NCI-H2029 treated with DMSO at 0.1 percent for 48 hours (cell line): ENCODE measurements at regions not wholly inside any gene's neighbourhood (a gene's known extent, or its start where the extent isn't known, plus 50 kb on each side); places are given as distances from the start of the nearest gene placed in this dataset.
A peak's percentile ranks its signal among the peaks of the same experiment; 100 is the strongest.

ENCODE experiments used
- DNase-seq: peaks from one replicate; lab custom pipeline; 2025; lab: John Stamatoyannopoulos, UW

DNA sequence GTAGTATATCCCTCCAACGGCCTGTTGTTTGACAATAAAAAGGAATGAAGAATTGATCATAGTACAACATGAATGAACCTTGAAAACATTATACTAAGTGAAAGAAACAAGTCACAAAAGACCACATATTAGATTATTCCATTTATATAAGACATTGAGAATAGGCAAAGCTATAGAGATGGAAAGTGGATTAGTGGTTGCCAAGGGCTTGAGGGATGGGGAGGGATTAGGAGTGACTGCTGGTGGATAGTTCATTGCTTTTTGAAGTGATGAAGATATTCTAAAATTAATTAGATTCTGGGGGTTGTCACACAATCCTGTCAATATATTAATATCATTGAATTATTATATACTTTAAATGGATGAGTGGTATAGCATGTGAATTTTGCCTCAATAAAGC, 142.5 kb upstream of the DPT start:
- DNase-seq, result no peak

DNA sequence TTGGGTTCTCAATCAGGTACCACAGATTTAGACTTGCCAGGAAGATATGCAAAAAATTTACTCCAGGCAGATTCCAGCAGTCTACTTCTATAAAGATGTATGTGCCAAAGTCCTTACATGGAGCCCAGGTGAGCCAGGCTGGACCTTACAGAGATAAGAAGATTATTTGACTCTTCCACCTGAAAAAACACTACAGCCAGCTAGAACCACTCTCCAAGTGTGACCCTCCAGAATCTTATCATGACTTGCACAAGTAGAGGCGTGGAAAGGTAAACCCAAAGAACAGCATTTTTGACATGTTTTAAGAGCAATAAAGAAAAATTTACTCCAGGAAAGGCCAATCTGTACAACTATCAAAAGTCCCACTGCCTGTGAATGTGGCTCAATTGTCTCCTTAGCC, 146.8 kb upstream of the DPT start:
- no peak for DNase-seq

DNA sequence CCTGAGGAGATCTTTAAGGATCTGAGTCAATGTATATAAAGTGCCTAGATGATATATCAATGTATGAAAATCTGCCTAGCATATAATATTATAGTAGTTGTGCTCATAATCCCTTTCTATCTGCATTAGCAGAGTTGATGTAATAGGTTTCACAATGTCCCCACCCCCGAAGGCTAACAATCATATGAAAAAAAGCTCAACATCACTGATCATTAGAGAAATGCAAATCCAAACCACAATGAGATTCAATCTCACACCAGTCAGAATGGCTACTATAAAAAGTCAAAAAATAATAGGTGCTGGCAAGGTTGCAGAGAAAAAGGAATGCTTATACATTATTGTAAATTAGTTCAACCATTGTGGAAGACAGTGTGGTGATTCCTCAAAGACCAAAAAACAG, 147.8 kb upstream of the DPT start:
- DNase-seq, result no peak

DNA sequence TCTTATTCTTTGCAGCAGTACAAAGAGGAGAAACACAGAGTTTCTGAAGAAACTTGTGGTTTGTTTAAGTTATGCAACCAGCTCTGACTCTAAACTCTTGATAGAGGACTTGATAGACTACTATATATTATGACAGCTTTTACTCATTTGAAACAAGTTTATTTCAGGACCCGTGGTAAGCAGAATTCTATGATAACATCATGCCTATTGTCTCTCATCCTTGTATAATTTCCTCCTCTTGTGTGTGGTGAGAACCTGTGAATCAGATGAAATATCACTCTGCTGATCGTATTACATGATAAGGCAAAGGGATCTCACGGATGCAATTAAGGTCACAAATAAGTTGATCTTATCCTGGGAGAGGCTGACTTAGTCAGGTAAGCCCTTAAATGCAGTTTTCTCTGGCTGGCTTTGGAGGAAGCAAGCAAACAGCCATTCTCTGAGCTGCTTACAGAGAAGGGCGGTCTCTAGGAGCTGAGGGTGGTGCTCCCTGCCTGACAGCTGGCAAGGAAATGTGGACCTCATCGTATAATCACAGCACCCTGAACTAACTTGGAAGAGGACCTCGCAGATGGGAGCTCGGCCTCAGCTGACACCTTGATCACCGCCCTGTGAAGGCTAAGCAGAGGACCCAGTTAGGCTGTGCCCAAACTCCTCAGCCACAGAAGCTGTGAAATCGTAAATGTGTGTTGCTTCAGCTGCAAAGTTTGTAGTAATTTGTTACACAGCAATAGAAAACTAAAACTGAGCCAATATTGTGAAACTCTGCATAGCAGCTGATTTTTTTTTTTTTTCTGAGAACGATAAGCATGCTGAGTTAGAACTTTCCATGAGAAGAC, 151.1 kb upstream of the DPT start:
- DNase-seq, result no peak

DNA sequence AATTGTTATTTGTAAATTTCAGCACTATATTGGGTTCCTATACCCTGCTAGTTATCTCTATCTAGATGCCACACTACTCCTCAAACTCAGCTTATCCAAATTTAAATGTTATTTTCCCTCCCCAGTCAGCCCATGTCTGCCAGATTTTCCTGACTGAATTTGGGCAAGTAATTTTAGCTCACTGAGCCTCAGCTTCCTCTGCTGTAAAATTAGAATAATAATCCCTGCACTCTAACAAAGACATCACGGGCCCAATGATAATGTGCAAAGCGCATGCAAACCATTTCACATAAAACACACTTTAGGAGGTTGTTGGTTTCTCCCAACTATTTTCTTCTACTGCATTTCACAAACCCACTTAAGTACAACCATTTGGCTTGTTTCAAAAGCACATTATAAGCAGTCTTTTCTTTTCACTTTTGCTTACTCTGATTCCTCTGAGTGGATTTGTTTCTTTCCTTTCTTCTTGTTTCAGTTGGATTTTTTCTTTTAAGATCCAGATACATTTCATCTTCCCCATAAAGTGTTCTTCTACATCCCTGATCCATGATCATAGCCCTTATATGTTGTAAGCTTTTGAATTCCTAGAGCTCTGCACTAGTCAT, 152.8 kb upstream of the DPT start:
- no peak for DNase-seq

DNA sequence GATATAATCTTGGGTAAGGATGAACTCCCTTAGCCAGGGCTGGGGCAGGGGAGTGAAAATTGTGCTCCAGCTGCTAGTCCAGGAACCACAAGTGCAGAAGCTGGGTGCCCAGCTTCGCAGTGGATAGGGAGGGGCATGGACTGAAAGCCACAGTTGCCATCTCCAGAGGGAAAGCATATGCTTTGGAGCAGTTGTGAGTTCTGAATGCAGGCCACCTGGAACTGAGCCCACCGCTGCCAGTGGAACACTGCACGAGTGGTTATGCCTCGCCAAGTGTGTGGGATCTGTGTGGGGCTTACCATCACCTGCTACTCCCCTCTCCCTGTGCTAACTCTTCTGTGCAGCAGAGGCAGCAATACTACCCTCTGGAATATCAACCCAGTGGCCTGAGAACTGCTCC, 158.4 kb upstream of the DPT start:
- DNase-seq, result no peak

DNA sequence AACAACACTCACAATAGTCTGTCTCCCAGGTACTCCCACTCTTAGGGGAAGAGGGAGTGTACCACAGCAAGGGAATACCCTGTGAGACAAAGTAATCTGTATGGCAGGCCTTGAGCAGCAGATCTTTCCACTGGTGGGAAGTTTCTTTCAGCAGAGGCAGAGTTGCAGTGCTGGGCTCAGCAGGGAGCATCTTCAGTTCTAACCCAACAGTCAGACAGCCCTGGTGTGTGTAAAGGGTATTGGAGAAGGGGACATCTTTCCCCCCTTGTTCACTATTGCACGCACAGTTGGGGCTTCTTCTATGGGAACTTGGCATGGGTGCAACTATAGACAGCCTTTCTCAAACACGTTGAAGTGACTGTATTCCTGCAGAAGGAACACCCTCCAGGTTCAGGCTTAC, 159.4 kb upstream of the DPT start:
- DNase-seq, result no peak

DNA sequence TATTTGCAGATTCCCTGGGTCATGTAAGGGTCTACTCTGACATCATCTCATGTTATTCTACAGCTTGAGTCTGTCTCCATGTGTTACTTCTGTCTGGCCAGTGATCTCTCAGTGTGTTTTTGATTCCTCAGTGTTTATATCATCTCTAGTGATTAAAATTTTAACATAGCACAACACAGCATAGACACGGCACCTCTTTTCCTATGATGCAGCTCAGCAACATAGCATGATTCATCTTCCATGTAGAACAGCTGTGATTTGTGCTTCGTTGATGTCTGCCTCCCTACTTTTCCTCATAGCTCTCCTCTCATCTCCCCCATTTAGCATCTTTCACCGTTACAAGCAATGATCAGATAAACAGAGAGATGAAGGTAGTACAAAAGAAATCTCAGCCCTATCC, 163.9 kb upstream of the DPT start:
- DNase-seq, result no peak

DNA sequence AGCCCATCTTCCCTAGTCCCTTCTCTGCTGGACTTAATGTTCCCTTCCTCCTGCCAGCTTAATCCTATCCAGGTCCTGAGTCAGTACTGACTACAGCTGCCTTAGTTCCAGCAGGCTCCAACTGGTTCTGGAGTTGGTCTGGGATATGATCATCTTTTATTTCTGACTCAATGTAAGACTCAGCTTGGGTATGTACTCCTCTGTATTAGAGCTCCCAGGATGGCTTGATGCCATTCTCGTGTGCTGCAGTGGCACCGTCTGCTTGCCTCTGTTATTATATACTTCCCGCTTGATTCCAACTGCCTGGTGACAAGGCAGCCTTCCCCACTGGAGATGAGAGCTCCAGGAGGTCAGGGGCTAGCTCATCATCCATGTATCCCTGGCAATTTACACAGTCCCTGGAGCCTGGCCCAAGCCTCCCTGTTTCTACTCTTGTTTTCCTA, 164.4 kb upstream of the DPT start:
- DNase-seq, result no peak

DNA sequence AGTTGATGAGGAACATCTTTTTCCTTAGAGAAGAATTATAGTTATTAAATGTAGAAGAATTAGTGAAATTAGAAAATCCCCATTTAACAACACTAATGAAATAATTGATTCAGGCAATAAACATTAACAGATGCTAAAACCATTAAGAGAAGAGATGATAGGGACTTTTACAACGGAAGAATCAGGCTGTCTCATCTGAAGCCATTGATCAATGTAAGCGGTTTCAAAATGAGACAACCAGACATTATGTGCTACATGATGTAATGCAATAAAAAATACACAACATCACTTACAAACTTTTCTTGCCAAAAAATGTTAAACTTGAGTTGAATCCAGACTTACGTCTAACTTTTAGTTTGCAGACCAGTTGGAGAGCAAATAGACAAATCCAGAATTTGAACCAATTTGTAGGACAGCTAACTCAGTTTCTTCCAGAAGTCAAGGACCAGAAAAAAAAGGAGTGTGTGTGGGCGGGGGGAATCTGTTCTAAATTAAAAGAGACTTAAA, 165.4 kb upstream of the DPT start:
- no peak for DNase-seq

DNA sequence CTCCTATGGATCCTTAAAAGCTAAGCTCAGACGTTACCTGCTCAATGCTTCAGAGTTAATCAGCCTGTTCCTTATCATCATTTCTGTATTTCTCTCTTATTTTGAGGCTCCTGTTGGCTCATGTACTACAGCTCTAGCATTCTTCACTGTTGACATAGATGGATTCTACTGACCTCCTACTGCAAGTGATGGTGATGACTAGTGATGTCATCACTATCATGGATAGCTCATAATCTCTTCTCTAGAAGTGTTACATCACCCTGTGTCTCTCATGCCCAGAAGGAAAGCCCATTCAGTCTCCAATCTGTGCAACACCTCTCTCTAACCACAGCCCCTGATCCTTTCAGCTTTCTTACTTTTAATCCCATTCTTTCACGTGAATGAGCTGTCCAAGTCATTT, 168.2 kb upstream of the DPT start:
- no peak for DNase-seq

DNA sequence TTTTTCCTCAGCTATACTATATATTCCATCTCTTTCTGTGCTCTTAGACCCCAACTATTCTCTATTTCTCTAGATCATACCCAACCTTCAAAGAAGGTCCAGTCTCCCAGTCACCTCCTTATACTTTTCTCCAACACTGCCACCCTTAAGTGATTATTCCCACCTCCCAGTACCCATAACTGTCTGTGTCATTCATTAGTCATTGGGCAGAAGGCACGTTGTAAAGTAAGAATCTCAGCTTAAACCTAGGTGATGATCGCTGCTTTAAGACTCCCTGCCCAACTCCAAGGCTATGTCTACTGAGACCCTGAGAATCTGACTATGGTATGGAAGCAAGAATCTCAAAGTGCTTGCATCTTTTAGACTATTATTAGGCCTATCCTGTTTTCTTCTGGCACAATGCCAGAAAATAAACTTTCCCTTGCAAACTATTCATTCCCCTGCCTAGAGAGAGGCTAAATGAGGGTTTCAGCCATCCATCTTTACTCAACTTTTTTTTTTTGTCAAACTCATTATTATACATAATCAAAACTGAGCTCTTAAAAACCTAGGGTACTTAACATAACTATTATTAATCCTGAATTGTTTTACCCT, 174.3 kb upstream of the DPT start:
- DNase-seq, result no peak

DNA sequence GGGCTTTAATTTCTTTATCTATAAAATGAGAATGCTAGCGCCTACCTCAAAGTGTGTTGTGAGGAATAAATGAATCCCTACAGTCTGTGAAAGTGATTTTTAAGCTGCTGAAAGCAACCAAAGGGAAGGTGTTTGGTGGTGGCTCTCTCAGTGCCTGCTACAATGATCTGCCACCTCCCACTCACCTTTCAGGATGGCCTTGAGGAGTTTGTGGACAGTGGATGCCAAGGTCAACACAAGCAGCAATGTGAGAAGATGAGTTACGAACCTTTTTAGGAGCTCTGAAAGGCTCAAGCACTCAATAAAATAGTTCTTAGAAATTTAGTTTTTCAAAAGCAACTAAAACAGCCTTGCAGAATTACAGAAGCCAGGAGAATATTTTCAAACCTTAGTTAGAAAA, 176.6 kb upstream of the DPT start:
- DNase-seq, result no peak

DNA sequence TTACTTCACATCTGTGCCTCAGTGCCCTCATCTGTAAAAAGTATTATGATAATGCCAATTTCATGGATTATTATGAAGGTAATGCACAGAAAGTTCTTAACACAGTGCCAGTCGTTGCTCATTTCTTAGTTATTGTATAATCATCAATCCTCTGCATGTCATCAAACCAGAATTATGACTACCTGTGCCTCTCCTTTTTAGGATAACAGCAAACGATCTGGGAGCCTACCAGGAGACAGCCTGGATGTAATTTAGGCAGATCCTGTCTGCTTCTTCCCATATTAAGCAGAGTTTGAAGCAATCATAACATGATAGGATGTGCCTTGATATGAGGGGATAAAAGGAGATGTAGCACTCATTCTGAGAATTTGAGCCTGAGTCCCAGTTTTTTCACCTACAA, 177.4 kb upstream of the DPT start:
- no peak for DNase-seq

DNA sequence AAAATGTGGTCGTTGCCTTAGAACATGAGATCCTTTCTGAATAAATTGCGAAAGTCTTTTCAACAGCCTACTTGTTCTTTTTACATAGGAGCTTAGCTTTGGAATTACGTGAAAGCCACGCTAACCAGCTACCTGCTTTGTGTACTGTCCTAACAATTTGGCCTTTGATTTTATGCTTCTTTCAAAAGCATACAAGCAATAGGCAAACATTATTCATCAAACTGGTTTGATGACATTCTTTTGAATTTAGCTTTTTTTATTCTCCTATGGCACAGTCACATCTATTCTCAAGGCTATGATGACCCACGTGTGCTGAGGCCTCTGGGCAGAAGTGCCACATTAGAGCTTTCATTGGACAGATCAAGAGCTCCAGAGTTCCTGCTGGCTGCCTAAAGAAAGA, 178.0 kb upstream of the DPT start:
- peak; percentile 35 for DNase-seq

DNA sequence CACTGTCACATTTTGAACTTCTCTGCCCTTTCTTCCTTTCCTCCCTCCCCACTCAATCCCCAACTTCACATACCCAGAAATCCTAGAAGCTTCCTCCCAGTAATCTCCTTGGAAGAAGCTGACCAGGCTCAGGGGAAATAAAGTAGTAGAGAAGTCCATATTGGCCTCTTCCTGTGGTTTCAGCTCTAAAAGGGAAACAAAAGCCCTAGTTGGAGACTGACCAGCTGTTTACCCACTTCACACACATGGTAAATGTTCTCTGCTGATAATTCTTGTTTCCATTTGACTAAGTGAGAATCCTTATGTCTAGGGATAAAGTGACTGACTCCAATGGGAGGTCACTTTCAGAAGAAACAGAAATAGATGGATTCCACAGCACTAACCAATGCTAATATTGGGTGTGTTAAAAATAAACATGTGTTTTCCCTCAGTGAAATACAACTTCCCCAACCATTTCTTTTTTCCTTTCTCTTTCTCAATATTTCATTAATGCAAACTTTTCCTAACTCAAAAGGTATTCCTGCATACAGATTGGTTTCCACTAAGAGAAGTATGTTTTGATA, 178.9 kb upstream of the DPT start:
- no peak for DNase-seq

DNA sequence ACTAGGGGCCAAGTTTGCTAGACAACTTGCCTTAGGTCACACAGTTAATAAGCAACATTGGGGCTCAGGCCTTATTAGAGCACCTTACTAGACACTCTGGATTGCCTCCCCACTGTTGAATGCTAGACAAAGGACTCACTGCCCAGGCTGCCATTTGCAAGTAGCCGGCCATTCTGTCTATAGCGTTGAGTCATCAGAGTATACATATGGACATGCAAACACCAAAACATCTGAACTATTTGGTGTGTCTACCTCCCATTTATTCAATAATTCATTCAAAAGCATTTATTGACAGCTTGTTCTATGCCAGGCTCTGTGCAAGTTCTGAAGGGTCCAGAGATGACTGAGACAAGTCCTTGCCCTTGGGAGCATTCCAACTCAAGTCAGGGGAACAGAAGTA, 181.4 kb upstream of the DPT start:
- no peak for DNase-seq

DNA sequence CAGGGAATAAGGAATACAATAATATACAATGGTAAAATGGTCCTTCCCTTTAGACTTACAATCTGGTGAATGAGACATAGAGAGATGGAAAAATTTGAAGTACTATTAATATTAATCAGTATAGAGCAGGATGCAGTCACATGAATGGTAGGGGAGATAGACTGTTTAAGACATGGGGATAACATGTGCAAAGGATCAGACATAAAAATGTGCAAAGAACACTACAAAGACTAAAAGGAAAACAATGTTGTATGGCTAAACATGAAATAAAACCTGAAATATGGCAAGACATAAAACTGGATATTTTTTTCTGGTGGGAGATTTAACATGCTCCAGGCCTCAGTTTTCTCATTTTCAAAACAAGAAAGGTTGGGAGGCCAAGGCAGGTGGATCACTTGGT, 182.4 kb upstream of the DPT start:
- DNase-seq, result no peak

DNA sequence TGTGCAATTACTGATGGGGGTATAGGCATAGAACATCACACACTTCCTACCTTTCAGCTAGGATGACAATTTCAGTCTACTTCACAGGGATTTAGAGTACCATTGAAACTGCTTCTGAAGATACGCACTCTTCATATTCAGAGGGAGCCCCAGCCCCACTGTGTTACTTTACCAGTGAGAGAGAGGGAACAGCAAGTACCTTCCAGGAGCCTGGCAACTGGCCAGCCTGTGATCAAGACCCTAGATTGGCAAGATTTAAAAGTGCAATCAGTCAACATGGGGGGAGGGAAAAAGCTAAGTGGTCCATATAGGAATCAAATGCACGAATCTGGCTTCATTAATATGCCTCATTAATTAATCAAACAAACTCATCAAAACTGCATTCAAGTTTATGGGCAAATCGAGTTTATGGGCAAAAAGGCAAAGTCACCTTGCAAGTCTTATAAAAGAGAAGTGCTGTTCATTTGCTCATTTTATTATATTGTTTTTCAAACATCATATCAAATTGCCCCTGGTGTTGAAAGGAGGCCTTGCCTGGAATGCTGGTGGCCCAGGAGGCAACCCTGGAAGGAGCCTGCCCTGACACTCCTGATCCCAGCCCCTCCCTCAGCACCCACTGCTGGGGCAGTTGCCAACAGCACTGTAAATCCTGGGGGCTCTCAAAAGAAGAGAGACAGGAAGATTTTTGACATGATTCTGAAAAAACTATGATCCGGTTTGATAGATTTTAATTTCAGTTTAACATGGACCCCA, 184.9 kb upstream of the DPT start:
- DNase-seq, result no peak

DNA sequence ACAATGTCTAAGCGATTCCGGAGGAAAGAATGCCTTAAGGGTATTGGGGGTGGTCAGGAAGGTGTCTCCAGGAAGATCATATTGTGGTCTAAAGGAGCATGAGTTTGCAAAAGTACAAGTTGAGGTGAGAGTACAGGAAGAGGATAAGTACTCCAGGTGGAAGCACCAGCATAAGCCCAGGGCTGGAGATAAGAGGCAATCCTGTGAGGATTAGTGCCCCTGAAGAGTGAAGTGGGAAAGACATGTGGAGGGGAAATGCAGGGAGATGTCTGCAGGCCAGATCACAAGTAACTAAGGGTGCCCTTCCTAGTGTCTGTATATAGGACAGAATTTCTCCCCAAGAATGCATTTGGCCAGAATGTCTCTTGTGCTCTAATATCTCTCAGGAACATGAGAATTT, 188.3 kb upstream of the DPT start:
- DNase-seq, result no peak

DNA sequence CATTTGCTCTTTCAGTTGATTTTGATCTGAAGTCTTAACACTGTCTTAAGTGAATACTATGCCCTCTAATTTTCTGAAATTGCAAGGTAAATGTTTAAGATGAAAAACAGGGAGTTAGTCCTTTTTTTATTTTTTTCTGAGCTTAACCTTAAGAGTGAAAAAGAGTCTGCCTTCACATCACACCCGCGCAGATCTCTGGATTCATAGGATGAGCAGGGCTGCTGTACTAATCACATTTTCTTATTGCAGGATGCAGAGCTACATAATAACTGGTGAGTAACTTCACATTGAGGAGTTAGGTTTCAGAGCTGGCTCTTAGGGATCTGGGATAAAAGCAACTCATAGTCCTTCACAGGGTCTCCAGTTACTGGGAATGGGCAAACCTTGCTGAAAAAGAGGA, 188.7 kb upstream of the ATP1B1 start:
- DNase-seq, result no peak
